HG03159 (cell line): ENCODE measurements at regions not wholly inside any gene's neighbourhood (a gene's known extent, or its start where the extent isn't known, plus 50 kb on each side); places are given as distances from the start of the nearest gene placed in this dataset.
"Not testable (repeated sequence)": the region's sequence is repeated elsewhere in the genome, so short reads cannot be mapped to it uniquely, and the experiment has no call there.

ENCODE experiments used
- ATAC-seq: cut with Tn5 transposase; IDR thresholded peaks from one replicate; pipeline ENCODE4 v1.9.1; 2021; ENCODE audit warnings: mild to moderate bottlenecking, moderate library complexity; ENCODE audit not compliant: unreplicated experiment

GRCh38 chr14:85883966-85884365, 354.0 kb downstream of the FLRT2 start:
- no peak for ATAC-seq

- no peak for ATAC-seq
Measured at GRCh38 chr14:85883101-85883500, 353.2 kb downstream of the FLRT2 start.

- ATAC-seq: no peak
Measured at GRCh38 chr14:85881935-85882334, 352.0 kb downstream of the FLRT2 start.

- ATAC-seq: no peak
Measured at GRCh38 chr14:85878874-85879273, 348.9 kb downstream of the FLRT2 start.

GRCh38 chr14:85873006-85873405, 343.1 kb downstream of the FLRT2 start:
- ATAC-seq: no peak

GRCh38 chr14:85867450-85867849, 337.5 kb downstream of the FLRT2 start:
- ATAC-seq: no peak

GRCh38 chr14:85865701-85866100, 335.8 kb downstream of the FLRT2 start:
- ATAC-seq: no peak

- ATAC-seq: no peak
Measured at GRCh38 chr14:85858634-85859033, 328.7 kb downstream of the FLRT2 start.

- ATAC-seq: no peak
Measured at GRCh38 chr14:85856430-85856829, 326.5 kb downstream of the FLRT2 start.

GRCh38 chr14:85853996-85854526, 324.1 kb downstream of the FLRT2 start:
- ATAC-seq: no peak

GRCh38 chr14:85852906-85853305, 323.0 kb downstream of the FLRT2 start:
- ATAC-seq: no peak

- ATAC-seq: not testable (repeated sequence)
Measured at GRCh38 chr14:85852123-85852522, 322.2 kb downstream of the FLRT2 start.

GRCh38 chr14:85830549-85830948, 300.6 kb downstream of the FLRT2 start:
- ATAC-seq: not testable (repeated sequence)

- not testable (repeated sequence) for ATAC-seq
Measured at GRCh38 chr14:85829601-85830000, 299.7 kb downstream of the FLRT2 start.

- no peak for ATAC-seq
Measured at GRCh38 chr14:85824526-85824925, 294.6 kb downstream of the FLRT2 start.

- no peak for ATAC-seq
Measured at GRCh38 chr14:85822236-85822635, 292.3 kb downstream of the FLRT2 start.

GRCh38 chr14:85817430-85817829, 287.5 kb downstream of the FLRT2 start:
- ATAC-seq: no peak

- ATAC-seq: no peak
Measured at GRCh38 chr14:85813040-85813439, 283.1 kb downstream of the FLRT2 start.

GRCh38 chr14:85811340-85811739, 281.4 kb downstream of the FLRT2 start:
- ATAC-seq: no peak

GRCh38 chr14:85799668-85800067, 269.7 kb downstream of the FLRT2 start:
- no peak for ATAC-seq

- ATAC-seq: no peak
Measured at GRCh38 chr14:85798856-85799255, 268.9 kb downstream of the FLRT2 start.

GRCh38 chr14:85793533-85793932, 263.6 kb downstream of the FLRT2 start:
- no peak for ATAC-seq

GRCh38 chr14:85789506-85789905, 259.6 kb downstream of the FLRT2 start:
- no peak for ATAC-seq
